ENCODE measurements at regions not wholly inside any gene's neighbourhood (a gene's known extent, or its start where the extent isn't known, plus 50 kb on each side); places are given as distances from the start of the nearest gene placed in this dataset.

DNA sequence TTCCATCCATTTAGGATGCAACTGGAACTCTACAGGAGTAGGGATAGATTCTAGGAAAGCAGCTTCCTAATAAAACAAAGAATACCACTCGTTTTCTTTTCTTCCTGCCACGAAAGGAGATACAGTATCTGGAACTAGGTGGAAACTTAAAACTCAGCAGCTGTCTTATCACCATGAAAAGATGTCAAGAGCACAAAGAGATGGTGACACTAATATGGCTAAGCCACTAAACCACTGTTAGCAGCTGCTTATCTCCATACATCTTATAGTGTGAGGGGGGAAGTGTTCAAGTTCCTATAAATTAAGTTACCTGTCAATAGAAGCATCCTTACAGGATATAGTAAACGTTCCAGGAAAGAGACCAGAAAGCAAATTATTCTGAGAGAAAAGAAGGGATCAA, 162.5 kb downstream of the TYW3 start:
- Histone ChIP-seq H3K4me3 (replicated peaks in 1 of 3; ENCODE audit: insufficient read depth in 1 of 3, low read depth in 2 of 3, low read length in 3 of 3) (no peak overlapping the region), H2AFZ (ENCODE audit: low read length) (no peak overlapping the region), H3K36me3 (replicated peaks in 1 of 2; ENCODE audit: control insufficient read depth in 1 of 2, insufficient read depth in 2 of 2, low read length in 2 of 2) (no peaks in the 10 kb centered on the region), H4K20me1 (ENCODE audit: insufficient read depth, low read length) (no peaks in the 10 kb centered on the region), H3K4me1 (ENCODE audit: insufficient read depth, low read length) (no peaks in the 10 kb centered on the region), H3K9ac (ENCODE audit: insufficient read depth, low read depth, low read length) (no peak overlapping the region), H3K4me2 (ENCODE audit: low read depth, low read length) (no peak overlapping the region), H3K27ac (ENCODE audit: extremely low read length, insufficient read depth, low read length) (no peak overlapping the region), H3K9me3 (ENCODE audit: low read length) (no peaks in the 10 kb centered on the region; the same call in 1 of the 2 replicates), H3K79me2 (ENCODE audit: insufficient read depth, low read length) (no peaks in the 10 kb centered on the region), H3K27me3 (ENCODE audit: control insufficient read depth in 1 of 2, insufficient read depth in 2 of 2, low read length in 2 of 2) (no peaks in the 10 kb centered on the region)
- in situ Hi-C loops (cut with HindIII; ENCODE audit: extremely low pct_ligation_motif_present, low pct_unique_long_range_greater_than_20kb) (no loop called here), intact Hi-C loops (cut with micrococcal nuclease; ENCODE audit: unreplicated experiment) (no loop called here)
- no TSS peak for BruUV-seq (replicated peaks)
- 2% methylated on average over 3 of the region's 3 CpGs for WGBS (ENCODE audit: low lambda C conversion rate)
- CTCF ChIA-PET (ENCODE audit: low intra/inter-chr PET ratio, low total read pairs): no interaction called here
- DNase-seq (ENCODE audit: low spot score) (no peak), FAIRE-seq (no peak), ATAC-seq (no peak)
- TF ChIP-seq ZNF460 (CRISPR knock-in tag; IDR thresholded peaks at IDR 0.05; ENCODE audit: borderline replicate concordance) (no peak), ZC3H4 (CRISPR knock-in tag; IDR thresholded peaks at IDR 0.05; ENCODE audit: borderline replicate concordance) (no peak), HOXA5 (CRISPR knock-in tag; IDR thresholded peaks at IDR 0.05) (no peak), ZFP36L2 (CRISPR knock-in tag; IDR thresholded peaks at IDR 0.05) (no peak), HDAC6 (IDR thresholded peaks at IDR 0.05; ENCODE audit: low read depth, low read length) (no peak), ZNF644 (CRISPR knock-in tag; IDR thresholded peaks at IDR 0.05; ENCODE audit: low read depth) (no peak), ZNF687 (CRISPR knock-in tag; IDR thresholded peaks at IDR 0.05) (no peak), GLMP (CRISPR knock-in tag; IDR thresholded peaks at IDR 0.05; ENCODE audit: borderline replicate concordance) (no peak), ZBTB14 (CRISPR knock-in tag; IDR thresholded peaks at IDR 0.05) (no peak), ZNF329 (CRISPR knock-in tag; IDR thresholded peaks at IDR 0.05; ENCODE audit: low read depth) (no peak), ZNF276 (CRISPR knock-in tag; IDR thresholded peaks at IDR 0.05; ENCODE audit: low read depth) (no peak), ADNP (CRISPR knock-in tag; IDR thresholded peaks at IDR 0.05) (no peak), ZNF563 (CRISPR knock-in tag; IDR thresholded peaks at IDR 0.05) (no peak), MBD4 (IDR thresholded peaks at IDR 0.05; ENCODE audit: borderline replicate concordance, low read length) (no peak)
- TF ChIP-seq, protein P1, sequence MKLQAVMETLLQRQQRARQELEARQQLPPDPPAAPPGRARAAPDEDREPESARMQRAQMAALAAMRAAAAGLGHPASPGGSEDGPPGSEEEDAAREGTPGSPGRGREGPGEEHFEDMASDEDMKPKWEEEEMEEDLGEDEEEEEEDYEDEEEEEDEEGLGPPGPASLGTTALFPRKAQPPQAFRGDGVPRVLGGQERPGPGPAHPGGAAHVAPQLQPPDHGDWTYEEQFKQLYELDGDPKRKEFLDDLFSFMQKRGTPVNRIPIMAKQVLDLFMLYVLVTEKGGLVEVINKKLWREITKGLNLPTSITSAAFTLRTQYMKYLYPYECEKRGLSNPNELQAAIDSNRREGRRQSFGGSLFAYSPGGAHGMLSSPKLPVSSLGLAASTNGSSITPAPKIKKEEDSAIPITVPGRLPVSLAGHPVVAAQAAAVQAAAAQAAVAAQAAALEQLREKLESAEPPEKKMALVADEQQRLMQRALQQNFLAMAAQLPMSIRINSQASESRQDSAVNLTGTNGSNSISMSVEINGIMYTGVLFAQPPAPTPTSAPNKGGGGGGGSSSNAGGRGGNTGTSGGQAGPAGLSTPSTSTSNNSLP (IDR thresholded peaks at IDR 0.05; ENCODE audit: low read depth, low read length): no peak
- POLR2A ChIA-PET: no interaction called here
